ENCODE measurements at regions not wholly inside any gene's neighbourhood (a gene's known extent, or its start where the extent isn't known, plus 50 kb on each side); places are given as distances from the start of the nearest gene placed in this dataset.

GRCh38 chr20:11496380-11496779, 421.3 kb upstream of the BTBD3 start:
- no peak overlapping the region for H3K4me2 ChIP-seq
- H3K36me3 ChIP-seq (ENCODE audit: insufficient read depth), result no peaks in the 10 kb centered on the region
- no peak overlapping the region for H3K9ac ChIP-seq
- H4K20me1 ChIP-seq (ENCODE audit: insufficient read depth), result no peaks in the 10 kb centered on the region
- no peak overlapping the region for H2AFZ ChIP-seq (ENCODE audit: low read depth)
- no peaks in the 10 kb centered on the region for H3K4me1 ChIP-seq (ENCODE audit: low read depth, poor library complexity, severe bottlenecking)
- H3K27me3 ChIP-seq (ENCODE audit: insufficient read depth, low read depth), result no peaks in the 10 kb centered on the region
- no peak overlapping the region for H3K27ac ChIP-seq
- H3K4me3 ChIP-seq (IDR thresholded peaks at IDR 0.05; ENCODE audit: insufficient read depth, low read depth, low read length), result no peak overlapping the region
- TF ChIP-seq CTCF (conservative IDR thresholded peaks at IDR 0.05; ENCODE audit: low read depth, low read length), result no peak
- no peaks in the 10 kb centered on the region for H3K79me2 ChIP-seq (ENCODE audit: insufficient read depth, low read depth)

GRCh38 chr20:11497545-11497944, 420.1 kb upstream of the BTBD3 start:
- H4K20me1 ChIP-seq (ENCODE audit: insufficient read depth), result no peaks in the 10 kb centered on the region
- H3K27ac ChIP-seq, result no peak overlapping the region
- no peak for TF ChIP-seq CTCF (conservative IDR thresholded peaks at IDR 0.05; ENCODE audit: low read depth, low read length)
- no peak overlapping the region for H3K9ac ChIP-seq
- H3K4me3 ChIP-seq (IDR thresholded peaks at IDR 0.05; ENCODE audit: insufficient read depth, low read depth, low read length), result no peak overlapping the region
- H2AFZ ChIP-seq (ENCODE audit: low read depth), result no peak overlapping the region
- no peaks in the 10 kb centered on the region for H3K4me1 ChIP-seq (ENCODE audit: low read depth, poor library complexity, severe bottlenecking)
- no peaks in the 10 kb centered on the region for H3K27me3 ChIP-seq (ENCODE audit: insufficient read depth, low read depth)
- H3K4me2 ChIP-seq, result no peak overlapping the region
- H3K36me3 ChIP-seq (ENCODE audit: insufficient read depth), result no peaks in the 10 kb centered on the region
- no peaks in the 10 kb centered on the region for H3K79me2 ChIP-seq (ENCODE audit: insufficient read depth, low read depth)

- H3K4me3 ChIP-seq (IDR thresholded peaks at IDR 0.05; ENCODE audit: insufficient read depth, low read depth, low read length), result no peak overlapping the region
- H3K36me3 ChIP-seq (ENCODE audit: insufficient read depth), result no peaks in the 10 kb centered on the region
- H2AFZ ChIP-seq (ENCODE audit: low read depth), result no peak overlapping the region
- H3K27me3 ChIP-seq (ENCODE audit: insufficient read depth, low read depth), result no peaks in the 10 kb centered on the region
- no peaks in the 10 kb centered on the region for H3K4me1 ChIP-seq (ENCODE audit: low read depth, poor library complexity, severe bottlenecking)
- no peak overlapping the region for H3K4me2 ChIP-seq
- no peaks in the 10 kb centered on the region for H4K20me1 ChIP-seq (ENCODE audit: insufficient read depth)
- no peak for TF ChIP-seq CTCF (conservative IDR thresholded peaks at IDR 0.05; ENCODE audit: low read depth, low read length)
- H3K9ac ChIP-seq, result no peak overlapping the region
- no peak overlapping the region for H3K27ac ChIP-seq
- H3K79me2 ChIP-seq (ENCODE audit: insufficient read depth, low read depth), result no peaks in the 10 kb centered on the region
These were observed 418.5 kb upstream of the BTBD3 start for GRCh38 chr20:11499101-11499634.

GRCh38 chr20:11502061-11502460, 415.6 kb upstream of the BTBD3 start:
- TF ChIP-seq CTCF (conservative IDR thresholded peaks at IDR 0.05; ENCODE audit: low read depth, low read length), result no peak
- H3K4me1 ChIP-seq (ENCODE audit: low read depth, poor library complexity, severe bottlenecking), result no peaks in the 10 kb centered on the region

More at GRCh38 chr20:11502061-11502460, 415.6 kb upstream of the BTBD3 start:
- Histone ChIP-seq H3K27ac (no peak overlapping the region), H4K20me1 (ENCODE audit: insufficient read depth) (no peaks in the 10 kb centered on the region), H3K4me3 (IDR thresholded peaks at IDR 0.05; ENCODE audit: insufficient read depth, low read depth, low read length) (no peak overlapping the region), H3K27me3 (ENCODE audit: insufficient read depth, low read depth) (no peaks in the 10 kb centered on the region), H3K9ac (no peak overlapping the region), H3K4me2 (no peak overlapping the region), H2AFZ (ENCODE audit: low read depth) (no peak overlapping the region), H3K79me2 (ENCODE audit: insufficient read depth, low read depth) (no peaks in the 10 kb centered on the region), H3K36me3 (ENCODE audit: insufficient read depth) (no peaks in the 10 kb centered on the region)

All from KMS-11 (cell line).